OCI-LY3 (cell line): ENCODE measurements at regions not wholly inside any gene's neighbourhood (a gene's known extent, or its start where the extent isn't known, plus 50 kb on each side); places are given as distances from the start of the nearest gene placed in this dataset.

Experiments used
- H2AFZ ChIP-seq: fragments of 200-600, 300-600 bp; shearing (Covaris generic); 2 replicates; pipeline ENCODE4 v1.6.0; 2014; ENCODE audit warnings: antibody characterized with exemption, low read depth, low read length
- H3K27ac ChIP-seq: fragments of 200-600, 300-600 bp; sonication (generic); 2 replicates; pipeline ENCODE4 v1.5.1; 2014; ENCODE audit warnings: mild to moderate bottlenecking, low read length, moderate library complexity, mixed read lengths
- H3K27me3 ChIP-seq: fragments of 200-600, 300-600 bp; sonication (generic); 2 replicates; pipeline ENCODE4 v1.6.1; 2014; ENCODE audit warnings: low read depth, low read length, mixed read lengths
- H3K36me3 ChIP-seq: fragments of 200-600, 300-600 bp; sonication (generic); replicated peaks from 2 replicates; pipeline ENCODE3; 2014; ENCODE audit warnings: low read depth, low read length, mixed read lengths
- H3K4me1 ChIP-seq: fragments of 300-600, 200-600 bp; sonication (generic); 2 replicates; pipeline ENCODE4 v1.6.1; 2014; ENCODE audit warnings: low read length, mixed read lengths
- H3K4me2 ChIP-seq: fragments of 200-600, 300-600 bp; sonication (generic); 2 replicates; pipeline ENCODE4 v1.6.1; 2014; ENCODE audit warnings: low read length, mixed read lengths
- H3K4me3 ChIP-seq: fragments of 300-600, 200-600 bp; sonication (generic); 2 replicates; pipeline ENCODE4 v1.5.1; 2014; ENCODE audit warnings: antibody characterized with exemption, mild to moderate bottlenecking, low read length, moderate library complexity
- H3K79me2 ChIP-seq: fragments of 300-600, 200-600 bp; shearing (Covaris generic); 2 replicates; pipeline ENCODE4 v1.6.1; 2014; ENCODE audit warnings: mild to moderate bottlenecking, low read length, mixed read lengths
- H3K9ac ChIP-seq: fragments of 300-600, 200-600 bp; shearing (Covaris generic); 2 replicates; pipeline ENCODE4 v1.6.0; 2014; ENCODE audit warnings: mild to moderate bottlenecking, low read length, moderate library complexity
- H3K9me3 ChIP-seq: fragments of 200-600, 300-600 bp; shearing (Covaris generic); 2 replicates; pipeline ENCODE4 v1.6.1; 2014; ENCODE audit warnings: low read length, mixed read lengths; ENCODE audit not compliant: insufficient read depth
- H4K20me1 ChIP-seq: fragments of 200-600, 300-600 bp; sonication (generic); 2 replicates; pipeline ENCODE4 v1.6.1; 2016; ENCODE audit warnings: low read length, mixed read lengths; ENCODE audit not compliant: insufficient read depth
- EZH2phosphoT487 ChIP-seq: fragments of 200-600 bp; shearing (Covaris generic); IDR thresholded peaks from 2 replicates; pipeline ENCODE4 v1.6.1; 2018; ENCODE audit warnings: antibody characterized with exemption, mixed run types, low read depth
- TF ChIP-seq, protein P1 (sequence below): fragments of 200-600, 300-600 bp; sonication (generic); IDR thresholded peaks from 2 replicates; pipeline ENCODE4 v1.5.1; 2014; ENCODE audit warnings: antibody characterized with exemption, low read length, low read depth

DNA sequence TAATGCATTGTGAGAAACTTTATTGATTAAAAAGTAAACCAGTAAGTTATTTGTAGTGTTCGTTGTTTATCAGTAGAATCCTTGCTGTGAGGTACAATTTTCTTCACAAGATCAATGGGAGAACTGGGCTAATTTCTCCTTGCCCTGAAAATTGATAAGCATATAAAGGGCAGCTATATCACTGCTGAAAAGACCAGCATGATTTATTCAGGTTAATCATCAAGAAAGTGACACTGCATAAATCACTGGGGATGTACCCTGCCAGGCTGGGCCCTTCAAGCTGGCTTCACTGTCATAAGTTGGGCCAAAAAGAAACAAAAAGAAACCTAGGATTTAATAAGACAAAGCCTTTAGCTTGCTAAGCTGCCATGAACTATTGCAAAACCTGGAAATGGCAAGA, 746.7 kb downstream of the STPG2 start:
- H3K4me1 ChIP-seq: no peaks in the 10 kb centered on the region
- H2AFZ ChIP-seq: no peak overlapping the region
- H3K27ac ChIP-seq: no peak overlapping the region
- no peak for TF ChIP-seq EZH2phosphoT487
- TF ChIP-seq, protein P1, sequence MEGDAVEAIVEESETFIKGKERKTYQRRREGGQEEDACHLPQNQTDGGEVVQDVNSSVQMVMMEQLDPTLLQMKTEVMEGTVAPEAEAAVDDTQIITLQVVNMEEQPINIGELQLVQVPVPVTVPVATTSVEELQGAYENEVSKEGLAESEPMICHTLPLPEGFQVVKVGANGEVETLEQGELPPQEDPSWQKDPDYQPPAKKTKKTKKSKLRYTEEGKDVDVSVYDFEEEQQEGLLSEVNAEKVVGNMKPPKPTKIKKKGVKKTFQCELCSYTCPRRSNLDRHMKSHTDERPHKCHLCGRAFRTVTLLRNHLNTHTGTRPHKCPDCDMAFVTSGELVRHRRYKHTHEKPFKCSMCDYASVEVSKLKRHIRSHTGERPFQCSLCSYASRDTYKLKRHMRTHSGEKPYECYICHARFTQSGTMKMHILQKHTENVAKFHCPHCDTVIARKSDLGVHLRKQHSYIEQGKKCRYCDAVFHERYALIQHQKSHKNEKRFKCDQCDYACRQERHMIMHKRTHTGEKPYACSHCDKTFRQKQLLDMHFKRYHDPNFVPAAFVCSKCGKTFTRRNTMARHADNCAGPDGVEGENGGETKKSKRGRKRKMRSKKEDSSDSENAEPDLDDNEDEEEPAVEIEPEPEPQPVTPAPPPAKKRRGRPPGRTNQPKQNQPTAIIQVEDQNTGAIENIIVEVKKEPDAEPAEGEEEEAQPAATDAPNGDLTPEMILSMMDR: no peak
- no peak overlapping the region for H3K4me3 ChIP-seq
- H3K4me2 ChIP-seq: no peak overlapping the region
- H3K9me3 ChIP-seq: no peaks in the 10 kb centered on the region
- no peaks in the 10 kb centered on the region for H4K20me1 ChIP-seq
- no peaks in the 10 kb centered on the region for H3K27me3 ChIP-seq
- H3K36me3 ChIP-seq: no peaks in the 10 kb centered on the region
- no peak overlapping the region for H3K9ac ChIP-seq
- H3K79me2 ChIP-seq: no peaks in the 10 kb centered on the region

DNA sequence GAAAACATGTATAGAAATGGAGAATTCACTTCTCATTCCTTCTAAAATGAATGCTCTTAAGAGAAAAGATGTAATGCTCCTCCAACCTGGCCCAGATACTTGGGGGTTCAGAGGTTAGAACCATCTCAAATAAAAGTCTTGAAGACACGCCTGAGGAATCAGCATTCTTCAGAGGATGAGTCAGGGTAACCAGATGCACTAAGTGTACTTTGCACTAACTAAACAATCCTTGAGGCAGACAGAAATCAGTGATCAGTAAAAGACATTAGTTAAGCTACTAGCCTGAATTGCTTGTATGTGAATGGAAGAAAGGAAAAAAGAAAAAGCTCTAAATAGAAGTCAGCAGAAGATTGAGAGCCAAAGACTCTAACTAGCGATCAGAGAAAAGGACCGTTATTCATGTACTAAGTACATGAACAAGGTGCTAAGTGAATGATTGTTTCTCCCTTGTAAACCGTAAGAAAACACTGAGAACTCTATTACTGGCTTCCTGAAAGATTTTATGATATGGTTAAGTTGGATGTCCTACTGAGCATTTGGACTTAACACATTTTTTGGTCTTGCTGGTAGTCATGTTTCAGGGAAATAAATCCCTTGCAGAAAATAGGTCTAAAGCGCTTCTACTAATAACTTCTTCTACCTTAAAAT, 738.3 kb downstream of the STPG2 start:
- Histone ChIP-seq H3K79me2 (no peaks in the 10 kb centered on the region), H3K36me3 (no peaks in the 10 kb centered on the region), H3K4me2 (no peak overlapping the region), H3K9ac (no peak overlapping the region), H4K20me1 (no peaks in the 10 kb centered on the region), H2AFZ (no peak overlapping the region), H3K27me3 (no peaks in the 10 kb centered on the region), H3K4me1 (no peaks in the 10 kb centered on the region), H3K4me3 (no peak overlapping the region), H3K9me3 (no peaks in the 10 kb centered on the region), H3K27ac (no peak overlapping the region)
- TF ChIP-seq EZH2phosphoT487: no peak
- TF ChIP-seq, protein P1: no peak

DNA sequence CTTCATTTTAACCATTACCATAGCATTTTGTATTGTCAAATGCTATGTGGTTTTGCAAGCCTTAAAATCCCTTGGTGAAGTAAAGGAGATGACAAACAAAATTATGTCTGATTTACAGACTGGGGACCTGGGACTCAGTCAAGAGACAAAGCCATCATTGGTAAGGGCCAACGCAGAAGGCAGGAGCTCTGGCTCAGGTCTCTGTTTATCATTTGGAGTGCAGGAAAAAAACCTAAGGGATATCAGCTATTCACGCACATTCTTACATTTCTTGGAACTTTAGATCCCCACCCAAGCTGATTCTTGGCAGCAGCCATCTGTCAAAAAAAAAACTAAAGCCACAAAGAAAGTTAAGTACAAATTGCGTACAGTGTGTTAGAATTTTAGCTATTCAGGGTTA, 731.9 kb downstream of the STPG2 start:
- H3K9ac ChIP-seq: no peak overlapping the region
- no peaks in the 10 kb centered on the region for H3K4me1 ChIP-seq
- no peaks in the 10 kb centered on the region for H3K9me3 ChIP-seq
- TF ChIP-seq, protein P1: no peak
- TF ChIP-seq EZH2phosphoT487: no peak
- H3K4me3 ChIP-seq: no peak overlapping the region
- H4K20me1 ChIP-seq: no peaks in the 10 kb centered on the region
- H2AFZ ChIP-seq: no peak overlapping the region
- H3K4me2 ChIP-seq: no peak overlapping the region
- no peak overlapping the region for H3K27ac ChIP-seq
- H3K79me2 ChIP-seq: no peaks in the 10 kb centered on the region
- no peaks in the 10 kb centered on the region for H3K36me3 ChIP-seq
- H3K27me3 ChIP-seq: no peaks in the 10 kb centered on the region

DNA sequence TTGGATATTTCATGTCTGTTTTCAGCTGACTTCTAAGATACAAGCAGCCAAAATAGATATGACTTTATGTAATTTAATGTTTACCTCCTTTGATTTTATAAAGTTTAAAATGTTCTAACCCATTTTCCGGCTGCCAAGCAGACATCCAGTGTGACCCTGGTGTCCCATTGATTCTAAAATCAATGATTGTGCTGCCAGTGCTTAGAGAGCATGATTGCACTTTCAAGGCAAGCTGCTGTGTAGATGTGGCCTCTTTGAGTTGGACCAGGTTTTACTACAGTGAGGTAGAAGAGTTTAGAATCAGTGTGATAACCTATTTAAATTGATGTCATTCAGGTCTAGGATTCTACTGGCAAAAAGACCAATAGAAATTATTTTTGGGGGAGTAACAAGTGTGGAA, 730.9 kb downstream of the STPG2 start:
- Histone ChIP-seq H3K9ac (no peak overlapping the region), H3K27ac (no peak overlapping the region), H2AFZ (no peak overlapping the region), H4K20me1 (no peaks in the 10 kb centered on the region), H3K36me3 (no peaks in the 10 kb centered on the region), H3K27me3 (no peaks in the 10 kb centered on the region), H3K4me1 (no peaks in the 10 kb centered on the region), H3K4me3 (no peak overlapping the region), H3K9me3 (no peaks in the 10 kb centered on the region), H3K4me2 (no peak overlapping the region), H3K79me2 (no peaks in the 10 kb centered on the region)
- TF ChIP-seq, protein P1: no peak
- no peak for TF ChIP-seq EZH2phosphoT487
